HL-60 (cell line): ENCODE measurements at regions not wholly inside any gene's neighbourhood (a gene's known extent, or its start where the extent isn't known, plus 50 kb on each side); places are given as distances from the start of the nearest gene placed in this dataset.
A peak's percentile ranks its signal among the peaks of the same experiment; 100 is the strongest.

ENCODE experiments used
- CTCF ChIP-seq: IDR thresholded peaks from one replicate; pipeline ENCODE4 v1.5.1; 2011; ENCODE audit warnings: low read length, control low read depth, inconsistent platforms; ENCODE audit not compliant: insufficient read depth
- GABPA ChIP-seq: IDR thresholded peaks from 2 replicates; pipeline ENCODE4 v1.6.1; 2012; ENCODE audit warnings: low read depth
- POLR2AphosphoS5 ChIP-seq: IDR thresholded peaks from 2 replicates; pipeline ENCODE4 v1.6.1; 2012; ENCODE audit warnings: low read depth

GRCh38 chr2:8472545-8473323 lies 209.1 kb upstream of the ID2 start:
- TF ChIP-seq CTCF (no peak), GABPA (peak; percentile 42; the same call in 1 of the 2 replicates), POLR2AphosphoS5 (peak; percentile 57; the same call in 1 of the 2 replicates)
